Medulla oblongata (tissue), 1 donor: ENCODE measurements at regions not wholly inside any gene's neighbourhood (a gene's known extent, or its start where the extent isn't known, plus 50 kb on each side); places are given as distances from the start of the nearest gene placed in this dataset.

Experiments
- DNase-seq: peaks from one replicate; pipeline ENCODE4 v3.0.0-alpha.2; 2015; ENCODE audit errors: extremely low spot score

DNA sequence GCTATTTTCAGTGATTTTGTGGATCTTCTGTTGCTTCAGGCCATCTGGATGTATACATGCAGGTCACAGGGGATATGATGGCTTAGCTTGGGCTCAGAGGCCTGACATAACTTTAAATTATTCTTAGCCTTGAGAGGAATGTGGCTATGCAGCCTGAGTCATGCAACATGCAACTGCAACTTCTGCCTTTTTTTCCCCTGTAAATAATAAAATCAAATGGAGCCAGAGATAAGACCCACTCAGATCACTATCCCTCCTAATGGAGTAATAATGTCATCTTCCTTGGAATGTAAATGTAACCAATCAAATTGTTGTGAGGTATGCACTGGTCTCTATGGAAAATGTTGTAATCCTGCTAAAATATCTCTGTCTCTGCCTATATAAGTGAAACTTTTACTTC is 54.9 kb downstream of the MAGEB17 start:
- DNase-seq, result no peak

- DNase-seq, result no peak
Measured at GRCh38 chrX:16223385-16223784, 56.1 kb downstream of the MAGEB17 start.

GRCh38 chrX:16239211-16239610 is 71.9 kb downstream of the MAGEB17 start:
- no peak for DNase-seq

DNA sequence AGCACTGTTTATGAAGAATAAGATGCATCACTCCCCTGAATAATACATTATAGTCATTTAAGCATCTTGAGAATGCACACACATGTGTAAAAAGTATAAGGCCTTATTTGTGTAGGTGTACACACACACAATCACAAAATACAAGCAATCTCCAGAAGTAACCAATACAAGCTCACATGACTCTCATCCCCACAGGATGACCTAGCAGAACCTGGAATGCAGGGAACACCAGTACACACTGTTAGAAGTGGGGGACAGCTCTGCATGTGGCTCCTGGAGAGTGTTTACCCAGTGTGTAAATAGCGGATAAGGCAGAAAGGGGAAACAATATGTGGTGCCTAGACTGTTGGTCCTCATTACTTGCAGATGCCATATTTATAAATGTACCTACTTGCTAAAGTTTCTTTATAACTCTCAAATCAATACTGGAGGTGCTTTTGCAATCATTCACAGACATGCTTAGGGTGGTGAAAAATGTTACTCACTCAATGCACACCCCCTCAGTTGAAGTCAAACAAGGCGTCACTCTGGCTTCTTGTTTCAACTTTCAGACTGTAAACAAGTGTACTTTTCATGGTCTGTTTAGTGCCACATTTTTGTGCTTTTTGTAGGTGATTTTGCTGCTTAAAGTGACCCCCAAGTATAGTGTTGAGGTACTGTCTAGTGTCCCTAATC is 73.1 kb downstream of the MAGEB17 start:
- no peak for DNase-seq

DNA sequence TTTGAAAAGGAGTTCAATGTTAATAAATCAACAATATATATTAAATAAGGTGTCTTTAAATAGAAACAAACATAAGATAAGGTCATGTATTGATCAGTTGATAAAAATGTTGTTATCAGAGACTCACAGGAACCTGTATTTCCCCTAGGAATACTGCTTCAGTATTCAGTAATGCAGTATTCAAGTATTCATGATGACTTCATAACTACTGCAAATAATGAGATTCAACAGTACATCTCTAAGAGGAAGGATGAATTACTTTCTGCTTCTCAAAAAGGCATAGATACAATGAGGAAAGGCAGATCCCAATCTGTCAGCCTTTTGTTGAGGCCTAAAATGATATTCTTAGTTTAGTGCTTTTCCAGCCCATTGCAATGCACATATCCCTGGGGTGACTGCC is 73.7 kb downstream of the MAGEB17 start:
- no peak for DNase-seq

- no peak for DNase-seq
Measured at GRCh38 chrX:16250296-16250695, 83.0 kb downstream of the MAGEB17 start.

GRCh38 chrX:16251782-16252181 is 84.5 kb downstream of the MAGEB17 start:
- DNase-seq, result no peak

GRCh38 chrX:16258882-16259281 is 91.6 kb downstream of the MAGEB17 start:
- no peak for DNase-seq

GRCh38 chrX:16267431-16267830 is 100.2 kb downstream of the MAGEB17 start:
- peak; percentile 1 for DNase-seq

- DNase-seq, result no peak
Measured at GRCh38 chrX:16268206-16268605, 100.9 kb downstream of the MAGEB17 start.

GRCh38 chrX:16278927-16279326 is 111.6 kb downstream of the MAGEB17 start:
- DNase-seq, result no peak

DNA sequence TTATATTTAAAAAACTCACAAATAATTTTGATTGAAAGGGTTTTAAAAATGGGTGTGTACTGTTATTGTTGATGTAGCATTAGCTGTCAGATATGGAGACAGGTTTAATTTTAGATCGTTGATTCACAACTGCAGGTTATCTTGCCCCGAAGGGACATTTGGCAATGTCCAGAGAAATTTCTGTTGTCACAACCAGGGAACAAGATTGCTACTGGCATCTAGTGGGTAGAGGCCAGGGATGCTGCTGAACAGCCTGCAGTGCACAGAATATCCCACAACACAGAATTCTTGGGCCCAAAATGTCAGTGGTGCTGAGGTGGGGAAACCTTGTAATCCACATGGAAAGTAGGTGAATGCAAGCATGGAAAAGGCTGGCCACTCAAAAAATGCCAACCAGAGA is 114.9 kb downstream of the MAGEB17 start:
- DNase-seq, result no peak

- no peak for DNase-seq
Measured at GRCh38 chrX:16284842-16285241, 117.6 kb downstream of the MAGEB17 start.

- DNase-seq, result no peak
Measured at GRCh38 chrX:16290997-16291396, 123.7 kb downstream of the MAGEB17 start.

GRCh38 chrX:16300831-16301230 is 133.6 kb downstream of the MAGEB17 start:
- no peak for DNase-seq

- DNase-seq, result no peak
Measured at GRCh38 chrX:16304751-16305150, 137.5 kb downstream of the MAGEB17 start.

DNA sequence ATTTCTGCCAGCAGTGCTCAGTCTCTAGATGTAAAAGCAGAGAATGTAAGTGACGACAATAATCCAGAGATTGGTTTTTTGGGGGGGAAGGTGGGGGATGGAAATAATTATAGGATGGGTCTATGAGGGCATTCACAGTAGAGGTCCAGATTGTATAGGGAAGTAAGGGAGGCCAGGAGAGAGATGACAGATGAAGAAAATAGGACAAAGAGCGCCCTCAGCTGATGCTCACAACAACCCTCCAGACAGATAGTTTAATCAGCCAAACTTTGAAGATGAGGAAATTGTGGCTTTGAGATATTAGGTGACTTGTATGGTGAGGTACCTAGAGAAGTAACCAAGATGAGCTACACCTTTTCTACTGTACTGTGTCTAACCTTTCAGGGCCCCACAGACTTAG is 137.9 kb downstream of the MAGEB17 start:
- DNase-seq, result no peak

GRCh38 chrX:16307950-16308349 is 140.7 kb downstream of the MAGEB17 start:
- DNase-seq, result no peak

GRCh38 chrX:16308773-16309172 is 141.5 kb downstream of the MAGEB17 start:
- DNase-seq, result no peak

GRCh38 chrX:16310326-16310725 is 143.0 kb downstream of the MAGEB17 start:
- DNase-seq, result no peak

- DNase-seq, result no peak
Measured at GRCh38 chrX:16311671-16312070, 144.4 kb downstream of the MAGEB17 start.

- no peak for DNase-seq
Measured at GRCh38 chrX:16312761-16313623, 145.7 kb downstream of the MAGEB17 start.

GRCh38 chrX:16316331-16316730 is 149.1 kb downstream of the MAGEB17 start:
- DNase-seq, result no peak
